ENCODE measurements at regions not wholly inside any gene's neighbourhood (a gene's known extent, or its start where the extent isn't known, plus 50 kb on each side); places are given as distances from the start of the nearest gene placed in this dataset.
"Not testable (repeated sequence)": the region's sequence is repeated elsewhere in the genome, so short reads cannot be mapped to it uniquely, and the experiment has no call there.

GRCh38 chr5:106854922-106855321, 815.8 kb downstream of the EFNA5 start:
- H3K27ac Mint-ChIP-seq = no peak overlapping the region
- H3K36me3 Mint-ChIP-seq = no peaks in the 10 kb centered on the region
- no peak for ATAC-seq
- no peak for DNase-seq (ENCODE audit: low spot score in 2 of 2)
- peaks cover 0 to 4% of the 10 kb centered on the region in 2 donors for H3K9me3 Mint-ChIP-seq

DNA sequence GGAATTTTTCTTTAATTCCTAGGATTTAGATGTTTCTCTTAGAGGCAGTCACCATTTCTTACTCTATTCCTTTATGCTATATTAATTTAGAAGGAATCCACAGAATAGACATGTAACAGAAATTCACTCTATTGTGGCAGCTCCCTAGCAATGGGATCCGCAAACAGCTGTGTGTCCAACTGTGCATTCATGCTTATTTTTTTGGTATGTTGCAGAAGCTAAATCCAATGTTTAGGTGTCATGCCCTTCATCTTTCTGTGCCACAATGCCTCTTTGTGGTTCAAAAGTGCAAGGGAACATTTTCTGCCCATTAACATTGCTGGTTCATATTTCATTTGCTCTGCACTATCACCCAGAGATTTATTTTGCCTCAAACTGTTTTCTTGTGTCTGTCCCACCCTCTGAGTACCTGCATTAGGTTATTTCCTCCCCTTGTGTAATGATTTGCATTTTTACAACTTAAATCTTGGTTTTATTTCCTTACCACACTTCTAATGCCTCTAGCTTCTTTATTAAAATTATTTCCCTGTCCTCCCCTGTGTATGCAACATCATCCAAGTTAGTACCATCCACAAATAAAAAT, 816.5 kb downstream of the EFNA5 start:
- DNase-seq (ENCODE audit: low spot score in 2 of 2) (no peak), ATAC-seq (no peak)
- Mint-ChIP-seq H3K36me3 (no peaks in the 10 kb centered on the region), H3K9me3 (peaks cover 0 to 4% of the 10 kb centered on the region in 2 donors), H3K27ac (no peak overlapping the region)

- no peak for DNase-seq (ENCODE audit: low spot score in 2 of 2)
- Mint-ChIP-seq H3K27ac (no peak overlapping the region), H3K9me3 (peaks cover 0 to 4% of the 10 kb centered on the region in 2 donors), H3K36me3 (no peaks in the 10 kb centered on the region)
- ATAC-seq = no peak
These were observed 817.5 kb downstream of the EFNA5 start for GRCh38 chr5:106853266-106853665.

DNA sequence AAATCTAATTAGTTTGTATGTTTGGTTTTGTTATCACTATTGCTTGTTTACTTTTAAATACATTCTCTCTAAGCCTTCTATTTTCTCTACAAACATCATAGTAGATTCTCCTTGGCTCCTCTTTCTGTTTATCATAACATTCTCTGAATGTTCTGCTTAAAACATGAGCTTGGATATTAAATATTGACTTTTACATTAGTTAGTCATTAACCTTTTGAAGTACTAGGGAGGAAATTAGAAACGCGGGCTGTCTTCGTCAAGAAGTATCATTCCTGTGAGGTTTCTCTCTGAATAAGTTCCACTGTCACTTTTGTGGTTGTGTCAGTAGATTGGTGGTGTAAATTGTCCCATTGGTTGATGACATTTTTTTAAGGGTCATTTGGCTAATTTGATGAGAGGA, 821.5 kb downstream of the EFNA5 start:
- ATAC-seq (no peak), DNase-seq (ENCODE audit: low spot score in 2 of 2) (no peak)
- Mint-ChIP-seq H3K9me3 (peaks cover 0 to under 1% of the 10 kb centered on the region in 2 donors), H3K27ac (no peak overlapping the region), H3K36me3 (no peaks in the 10 kb centered on the region)

DNA sequence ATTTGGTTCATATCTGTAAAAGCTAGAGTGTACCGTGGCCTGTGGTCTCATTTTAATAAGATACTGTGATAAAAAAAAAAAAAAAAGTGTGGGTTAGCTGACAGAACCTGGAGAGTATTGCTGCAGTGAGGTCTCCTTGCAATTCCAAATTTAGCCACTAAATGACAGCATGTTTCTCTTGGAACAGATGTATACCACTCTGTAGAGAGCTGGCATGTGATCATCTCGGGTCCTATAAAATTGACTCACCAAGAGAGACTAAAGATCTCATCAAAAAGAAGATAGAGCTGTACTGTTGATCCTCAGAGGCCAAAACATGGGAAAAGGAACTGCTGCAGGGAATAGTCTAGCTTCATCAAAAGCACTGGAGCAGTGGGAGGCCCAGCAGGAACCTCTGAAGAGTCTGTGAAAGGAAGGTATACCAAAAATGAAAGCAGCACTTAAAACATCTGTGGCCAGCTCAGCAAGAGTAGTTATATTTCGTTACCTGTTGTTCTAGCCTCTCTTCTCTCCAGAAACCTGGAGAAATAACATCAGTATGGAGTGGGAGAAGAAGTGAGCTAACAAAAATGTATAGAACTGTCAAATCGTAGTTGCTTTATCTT, 826.8 kb downstream of the EFNA5 start:
- Mint-ChIP-seq H3K36me3 (peaks cover 0 to 8% of the 10 kb centered on the region in 2 donors), H3K9me3 (peaks cover 18% of the 10 kb centered on the region in 2 donors), H3K27ac (no peak overlapping the region)
- no peak for ATAC-seq
- DNase-seq (ENCODE audit: low spot score in 2 of 2) = no peak

DNA sequence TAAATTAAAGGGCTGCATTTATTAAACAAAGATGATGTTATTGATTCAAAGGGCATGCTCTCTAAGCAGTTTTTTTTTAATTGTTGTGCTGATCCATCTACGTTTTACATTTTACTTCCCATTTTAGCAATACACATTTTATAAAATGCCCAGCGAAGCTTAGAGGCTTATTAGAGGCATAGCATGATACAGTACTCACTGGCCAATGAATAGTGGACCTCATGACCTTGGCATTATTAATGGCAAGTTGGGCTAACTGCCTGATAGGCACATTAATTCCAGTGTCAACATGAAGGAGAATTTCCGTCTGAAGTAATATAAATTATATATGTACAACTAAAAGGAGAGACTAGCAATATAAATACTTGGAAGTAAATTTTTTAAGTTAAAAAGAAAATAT, 837.2 kb downstream of the EFNA5 start:
- Mint-ChIP-seq H3K27ac (no peak overlapping the region), H3K9me3 (peaks cover 6 to 14% of the 10 kb centered on the region in 2 donors), H3K36me3 (no peaks in the 10 kb centered on the region)
- ATAC-seq (no peak), DNase-seq (ENCODE audit: low spot score in 2 of 2) (no peak)

- Mint-ChIP-seq H3K36me3 (no peaks in the 10 kb centered on the region), H3K27ac (no peak overlapping the region), H3K9me3 (peaks cover 0 to 8% of the 10 kb centered on the region in 2 donors)
- DNase-seq (ENCODE audit: low spot score in 2 of 2) (no peak), ATAC-seq (no peak)
These were observed 843.7 kb downstream of the EFNA5 start for GRCh38 chr5:106827061-106827460.

- no peak for ATAC-seq
- Mint-ChIP-seq H3K27ac (no peak overlapping the region), H3K9me3 (peaks cover 0 to 6% of the 10 kb centered on the region in 2 donors)
These were observed 845.4 kb downstream of the EFNA5 start for GRCh38 chr5:106825374-106825773.

DNA sequence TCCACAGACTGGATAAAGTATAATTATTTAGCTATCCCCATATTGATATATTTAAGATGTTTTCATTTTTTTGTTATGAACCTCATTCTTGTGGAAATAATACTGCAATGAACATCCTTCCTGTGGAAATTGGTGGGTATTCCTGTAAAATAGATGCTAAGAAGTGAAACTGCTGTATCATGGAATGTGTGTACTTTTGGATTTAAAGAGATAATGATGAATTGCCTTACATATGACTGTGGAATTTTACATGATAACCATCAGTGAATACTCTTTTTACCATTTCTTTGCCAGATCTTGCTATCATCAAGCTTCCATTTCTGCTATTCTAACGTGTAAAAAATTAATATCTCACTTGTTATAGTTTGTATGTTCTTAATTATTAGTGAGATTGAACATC, 847.9 kb downstream of the EFNA5 start:
- DNase-seq (ENCODE audit: low spot score in 2 of 2) (no peak), ATAC-seq (no peak)
- Mint-ChIP-seq H3K27ac (no peak overlapping the region), H3K36me3 (no peaks in the 10 kb centered on the region), H3K9me3 (peaks cover 0 to 4% of the 10 kb centered on the region in 2 donors)

More at GRCh38 chr5:106825374-106825773, 845.4 kb downstream of the EFNA5 start:
- no peaks in the 10 kb centered on the region for H3K36me3 Mint-ChIP-seq
- no peak for DNase-seq (ENCODE audit: low spot score in 2 of 2)

GRCh38 chr5:106818552-106818951, 852.2 kb downstream of the EFNA5 start:
- DNase-seq (ENCODE audit: low spot score in 2 of 2) (no peak), ATAC-seq (no peak)
- Mint-ChIP-seq H3K9me3 (peaks cover 4 to 5% of the 10 kb centered on the region in 2 donors), H3K27ac (no peak overlapping the region), H3K36me3 (no peaks in the 10 kb centered on the region)

- ATAC-seq (no peak), DNase-seq (ENCODE audit: low spot score in 2 of 2) (no peak)
- no peak overlapping the region for H3K27ac Mint-ChIP-seq
- H3K9me3 Mint-ChIP-seq = peaks cover 4 to 11% of the 10 kb centered on the region in 2 donors
- no peaks in the 10 kb centered on the region for H3K36me3 Mint-ChIP-seq
These were observed 855.8 kb downstream of the EFNA5 start for GRCh38 chr5:106814961-106815360.

DNA sequence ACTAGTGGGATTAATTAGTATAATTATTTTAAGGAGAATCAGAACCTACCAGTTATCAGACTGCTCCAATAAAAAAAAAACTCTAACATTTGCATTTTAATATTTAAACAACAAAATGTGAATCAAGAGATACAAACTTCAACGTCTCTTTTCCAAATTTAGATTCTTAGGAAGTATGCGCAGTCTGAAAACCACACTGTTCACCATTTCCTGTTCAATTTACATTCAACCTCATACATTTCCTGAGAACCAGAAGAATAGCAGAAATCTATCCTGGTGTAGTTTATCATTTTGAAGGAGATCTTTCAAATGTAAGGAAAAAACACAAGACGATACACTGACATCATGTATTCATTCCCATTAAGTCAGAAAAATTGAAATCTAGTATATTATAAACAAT, 869.2 kb downstream of the EFNA5 start:
- Mint-ChIP-seq H3K36me3 (no peaks in the 10 kb centered on the region), H3K9me3 (no peaks in the 10 kb centered on the region), H3K27ac (no peak overlapping the region)
- no peak for DNase-seq (ENCODE audit: low spot score in 2 of 2)
- ATAC-seq = no peak

GRCh38 chr5:106797996-106798395, 872.7 kb downstream of the EFNA5 start:
- DNase-seq (ENCODE audit: low spot score in 2 of 2) = no peak
- ATAC-seq = no peak
- no peak overlapping the region for H3K27ac Mint-ChIP-seq
- no peaks in the 10 kb centered on the region for H3K9me3 Mint-ChIP-seq
- H3K36me3 Mint-ChIP-seq = no peaks in the 10 kb centered on the region

DNA sequence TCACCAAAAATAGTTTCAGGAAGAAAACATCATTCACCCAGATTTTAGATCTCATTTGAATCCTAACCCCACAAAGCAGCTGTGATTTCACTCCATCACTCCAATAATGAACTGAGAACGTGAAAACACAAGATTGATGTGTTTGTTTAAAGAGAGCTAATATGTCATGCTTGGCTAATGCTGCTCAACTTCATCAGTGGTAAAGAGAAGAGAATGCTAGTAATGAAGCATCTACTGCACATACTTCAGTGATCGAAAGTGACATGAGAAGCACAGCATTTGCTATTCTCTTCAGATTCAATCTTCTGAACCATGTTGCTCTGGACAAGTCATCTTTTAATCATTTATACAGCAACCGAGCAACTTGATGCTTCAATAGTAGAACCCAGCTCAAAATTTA, 874.7 kb downstream of the EFNA5 start:
- no peak for DNase-seq (ENCODE audit: low spot score in 2 of 2)
- Mint-ChIP-seq H3K27ac (no peak overlapping the region), H3K36me3 (no peaks in the 10 kb centered on the region), H3K9me3 (peaks cover 0 to 5% of the 10 kb centered on the region in 2 donors)
- ATAC-seq = no peak

DNA sequence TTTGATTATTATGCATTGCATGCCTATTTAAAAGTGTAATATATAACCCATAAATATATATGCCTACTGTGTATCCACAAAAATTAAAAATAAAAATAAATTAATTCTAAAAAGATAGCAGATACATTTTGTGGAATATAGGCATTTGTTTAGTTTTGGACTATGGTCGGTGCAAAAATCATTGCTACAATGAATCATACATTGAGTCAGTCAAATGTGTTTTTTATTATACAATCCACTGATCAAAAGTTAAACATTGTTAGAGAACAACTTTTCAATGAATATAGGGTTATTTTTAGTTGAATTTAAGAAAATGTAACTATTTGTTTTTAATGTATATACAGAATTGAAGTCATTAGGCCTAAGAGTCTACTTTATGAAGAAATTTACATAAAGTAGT, 885.9 kb downstream of the EFNA5 start:
- peaks cover 4 to 5% of the 10 kb centered on the region in 2 donors for H3K9me3 Mint-ChIP-seq
- H3K36me3 Mint-ChIP-seq = no peaks in the 10 kb centered on the region
- DNase-seq (ENCODE audit: low spot score in 2 of 2) = no peak
- no peak overlapping the region for H3K27ac Mint-ChIP-seq
- ATAC-seq = no peak

DNA sequence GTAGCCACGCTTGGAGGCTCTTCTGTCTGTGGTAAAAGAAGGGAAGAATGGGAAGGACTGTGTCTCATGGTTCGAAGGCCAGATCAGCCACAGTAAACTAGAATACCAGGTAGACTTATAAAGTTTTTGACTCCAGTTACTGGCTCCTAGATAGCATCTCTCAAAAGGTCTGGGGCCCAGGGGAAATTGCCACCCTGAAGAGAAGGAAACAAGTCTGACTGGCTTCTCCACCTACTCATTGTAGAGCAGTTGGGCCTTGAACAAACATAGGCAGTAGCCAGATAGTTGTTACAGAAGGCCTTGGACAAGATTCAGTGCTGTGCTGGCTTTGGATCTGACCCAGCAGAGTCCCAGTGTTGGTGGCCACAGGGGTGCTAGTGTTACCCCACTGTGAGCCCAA, 890.4 kb downstream of the EFNA5 start:
- no peaks in the 10 kb centered on the region for H3K36me3 Mint-ChIP-seq
- ATAC-seq = no peak
- DNase-seq (ENCODE audit: low spot score in 2 of 2) = no peak
- peaks cover 4 to 5% of the 10 kb centered on the region in 2 donors for H3K9me3 Mint-ChIP-seq
- no peak overlapping the region for H3K27ac Mint-ChIP-seq

DNA sequence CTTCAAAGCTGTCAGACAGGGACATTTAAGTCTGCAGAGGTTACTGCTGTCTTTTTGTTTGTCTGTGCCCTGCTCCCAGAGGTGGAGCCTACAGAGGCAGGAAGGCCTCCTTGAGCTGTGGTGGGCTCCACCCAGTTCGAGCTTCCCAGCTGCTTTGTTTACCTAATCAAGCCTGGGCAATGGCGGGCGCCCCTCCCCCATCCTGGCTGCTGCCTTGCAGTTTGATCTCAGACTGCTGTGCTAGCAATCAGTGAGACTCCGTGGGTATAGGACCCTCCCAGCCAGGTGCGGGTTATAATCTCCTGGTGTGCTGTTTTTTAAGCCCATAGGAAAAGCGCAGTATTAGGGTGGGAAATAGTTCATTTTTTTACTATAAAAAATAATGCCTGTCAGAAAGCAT, 894.2 kb downstream of the EFNA5 start:
- H3K27ac Mint-ChIP-seq; ATAC-seq; H3K36me3 Mint-ChIP-seq; DNase-seq (ENCODE audit: low spot score in 2 of 2); H3K9me3 Mint-ChIP-seq: not testable (repeated sequence)

GRCh38 chr5:106768392-106768791, 902.3 kb downstream of the EFNA5 start:
- peaks cover 9 to 13% of the 10 kb centered on the region in 2 donors for H3K9me3 Mint-ChIP-seq
- no peak overlapping the region for H3K27ac Mint-ChIP-seq
- ATAC-seq = no peak
- DNase-seq (ENCODE audit: low spot score in 2 of 2) = no peak
- no peaks in the 10 kb centered on the region for H3K36me3 Mint-ChIP-seq

Data from activated naive CD4-positive, alpha-beta T cell treated with anti-CD3 and anti-CD28 coated beads, Interleukin-2, amount 50 U/mL, for 72 hours (primary cell).